Lung (tissue), 11 donors: ENCODE measurements at regions not wholly inside any gene's neighbourhood (a gene's known extent, or its start where the extent isn't known, plus 50 kb on each side); places are given as distances from the start of the nearest gene placed in this dataset.

Experiments used
- ATAC-seq: fragments of 200-7000 bp; cut with Tn5 transposase; one replicate; pipeline ENCODE4 v1.9.1; 2020; ENCODE audit warnings: moderate number of reproducible peaks; ENCODE audit not compliant: insufficient read depth, low FRiP score
- DNase-seq, 3 donors: peaks; one replicate each; pipeline ENCODE4 v3.0.0-alpha.2; 2013 to 2017
- H3K27ac ChIP-seq, 2 donors: one replicate each; pipeline ENCODE4 v1.5.1; 2013; ENCODE audit warnings: mild to moderate bottlenecking in 2 of 2, moderate library complexity in 2 of 2, control low read depth in 1 of 2, inconsistent platforms in 1 of 2, low read depth in 1 of 2, low read length in 1 of 2
- H3K27me3 ChIP-seq, 3 donors: one replicate each; pipeline ENCODE4 v1.5.1; 2013; ENCODE audit warnings: low read length in 2 of 3; ENCODE audit not compliant: control insufficient read depth in 3 of 3, insufficient read depth in 3 of 3
- H3K36me3 ChIP-seq, 4 donors: one replicate each; pipeline ENCODE4 v1.5.1; 2013; ENCODE audit warnings: low read length in 4 of 4, mild to moderate bottlenecking in 1 of 4, moderate library complexity in 1 of 4; ENCODE audit not compliant: control insufficient read depth in 4 of 4, insufficient read depth in 4 of 4
- H3K4me1 ChIP-seq, 5 donors: one replicate each; pipeline ENCODE4 v1.5.1; 2013; ENCODE audit warnings: low read length in 5 of 5, mild to moderate bottlenecking in 2 of 5, moderate library complexity in 1 of 5; ENCODE audit not compliant: control insufficient read depth in 5 of 5, insufficient read depth in 5 of 5
- H3K4me3 ChIP-seq: one replicate; pipeline ENCODE4 v1.5.1; 2013; ENCODE audit warnings: mild to moderate bottlenecking, control low read depth, moderate library complexity
- H3K9ac ChIP-seq, 2 donors: one replicate each; pipeline ENCODE4 v1.5.1; 2013; ENCODE audit warnings: low read length in 2 of 2, control low read depth in 1 of 2; ENCODE audit not compliant: insufficient read depth in 1 of 2
- H3K9me3 ChIP-seq, 4 donors: one replicate each; pipeline ENCODE4 v1.5.1; 2013; ENCODE audit warnings: low read length in 3 of 4, mild to moderate bottlenecking in 1 of 4, moderate library complexity in 1 of 4; ENCODE audit not compliant: control insufficient read depth in 4 of 4, insufficient read depth in 3 of 4
- WGBS, 2 donors: extraction: QIAGEN DNeasy Blood & Tissue Kit; methylation state at CpG; one replicate each; pipeline ENCODE4 v1.1.7; 2013; 5-methylcytosine and 5-hydroxymethylcytosine counted together
- TF ChIP-seq, protein P1 (sequence below): IDR thresholded peaks from 2 replicates; pipeline ENCODE4 v1.5.1; 2012; ENCODE audit warnings: mild to moderate bottlenecking; ENCODE audit errors: control extremely low read depth, extremely low read depth
- donor health status: control.
- donor health status: control.
- donor health status: Bipolar disorder and iron deficiency.
- donor health status: healthy.
- donor health status: DM: yes; HTN: yes; CAD: no.

DNA sequence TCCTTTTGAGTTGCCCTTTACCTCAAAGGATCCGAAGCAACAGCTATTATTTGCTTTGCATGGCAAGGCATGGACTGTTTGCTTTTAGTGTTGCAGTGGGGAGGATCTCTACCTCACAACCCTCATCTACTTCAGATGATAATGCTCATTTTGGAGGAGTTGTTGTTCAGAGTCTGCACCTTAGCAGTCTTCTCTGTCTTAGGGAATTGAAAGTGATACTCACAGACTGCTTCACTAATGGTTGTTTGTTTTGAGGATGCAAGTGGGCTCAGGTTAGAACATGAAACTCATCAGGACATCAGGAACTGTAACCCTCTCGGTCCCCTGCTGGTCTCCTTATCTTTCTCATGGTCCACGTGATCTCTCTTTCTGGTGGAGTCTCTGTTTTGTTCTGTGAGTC, 172.9 kb upstream of the ANKH start:
- ATAC-seq = no peak
- no peak overlapping the region for H3K4me3 ChIP-seq

DNA sequence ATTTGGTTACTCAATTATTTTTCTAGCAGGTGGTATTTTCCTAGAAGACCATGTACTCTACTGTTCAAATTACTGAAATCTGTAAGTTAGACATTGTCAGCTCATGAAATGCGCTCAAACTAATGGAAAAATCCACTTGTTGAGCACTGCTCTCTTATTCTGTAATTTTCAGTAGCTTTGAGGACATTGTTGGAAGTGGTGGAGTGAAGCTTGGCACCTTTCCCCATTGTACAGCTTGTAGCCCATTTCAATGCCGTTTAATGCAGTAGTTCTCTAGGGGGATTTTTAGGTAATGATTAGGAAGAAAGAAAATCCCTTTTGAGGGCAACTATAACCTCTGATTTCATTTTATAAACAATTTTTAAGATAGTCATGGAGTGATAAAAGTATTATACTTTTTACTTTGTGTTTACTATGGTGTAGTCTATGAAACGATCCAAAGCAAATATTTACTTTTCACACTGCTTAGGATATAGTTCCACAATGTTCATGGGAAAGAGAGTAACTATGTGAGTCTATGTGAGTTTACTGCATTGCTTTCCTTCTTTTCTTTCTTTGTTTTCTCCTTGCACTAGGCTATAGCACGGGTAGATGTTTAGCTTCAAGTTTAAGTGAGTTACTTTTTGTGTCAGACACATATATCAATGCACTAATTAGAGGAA, 165.8 kb upstream of the ANKH start:
- Histone ChIP-seq H3K36me3 (no peaks in the 10 kb centered on the region), H3K4me1 (no peaks in the 10 kb centered on the region), H3K27me3 (no peaks in the 10 kb centered on the region), H3K27ac (no peak overlapping the region), H3K9me3 (peaks cover 0 to 8% (median 0%) of the 10 kb centered on the region in 4 donors), H3K4me3 (no peak overlapping the region), H3K9ac (no peak overlapping the region)
- TF ChIP-seq, protein P1, sequence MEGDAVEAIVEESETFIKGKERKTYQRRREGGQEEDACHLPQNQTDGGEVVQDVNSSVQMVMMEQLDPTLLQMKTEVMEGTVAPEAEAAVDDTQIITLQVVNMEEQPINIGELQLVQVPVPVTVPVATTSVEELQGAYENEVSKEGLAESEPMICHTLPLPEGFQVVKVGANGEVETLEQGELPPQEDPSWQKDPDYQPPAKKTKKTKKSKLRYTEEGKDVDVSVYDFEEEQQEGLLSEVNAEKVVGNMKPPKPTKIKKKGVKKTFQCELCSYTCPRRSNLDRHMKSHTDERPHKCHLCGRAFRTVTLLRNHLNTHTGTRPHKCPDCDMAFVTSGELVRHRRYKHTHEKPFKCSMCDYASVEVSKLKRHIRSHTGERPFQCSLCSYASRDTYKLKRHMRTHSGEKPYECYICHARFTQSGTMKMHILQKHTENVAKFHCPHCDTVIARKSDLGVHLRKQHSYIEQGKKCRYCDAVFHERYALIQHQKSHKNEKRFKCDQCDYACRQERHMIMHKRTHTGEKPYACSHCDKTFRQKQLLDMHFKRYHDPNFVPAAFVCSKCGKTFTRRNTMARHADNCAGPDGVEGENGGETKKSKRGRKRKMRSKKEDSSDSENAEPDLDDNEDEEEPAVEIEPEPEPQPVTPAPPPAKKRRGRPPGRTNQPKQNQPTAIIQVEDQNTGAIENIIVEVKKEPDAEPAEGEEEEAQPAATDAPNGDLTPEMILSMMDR = no peak
- ATAC-seq (no peak), DNase-seq (no peak)
- WGBS, 2 donors = 65 to 72% methylated on average over 4 of the region's 4 CpGs

More for the DNA sequence above, 172.9 kb upstream of the ANKH start:
- TF ChIP-seq, protein P1 = no peak
- H3K9me3 ChIP-seq = peaks cover 0 to 3% (median 1%) of the 10 kb centered on the region in 4 donors
- H3K4me1 ChIP-seq = peaks cover 0 to 6% (median 0%) of the 10 kb centered on the region in 5 donors
- H3K27ac ChIP-seq = no peak overlapping the region
- H3K9ac ChIP-seq = no peak overlapping the region
- 73 to 82% methylated on average over 3 of the region's 3 CpGs for WGBS, 2 donors
- no peaks in the 10 kb centered on the region for H3K27me3 ChIP-seq
- no peaks in the 10 kb centered on the region for H3K36me3 ChIP-seq
- no peak for DNase-seq

DNA sequence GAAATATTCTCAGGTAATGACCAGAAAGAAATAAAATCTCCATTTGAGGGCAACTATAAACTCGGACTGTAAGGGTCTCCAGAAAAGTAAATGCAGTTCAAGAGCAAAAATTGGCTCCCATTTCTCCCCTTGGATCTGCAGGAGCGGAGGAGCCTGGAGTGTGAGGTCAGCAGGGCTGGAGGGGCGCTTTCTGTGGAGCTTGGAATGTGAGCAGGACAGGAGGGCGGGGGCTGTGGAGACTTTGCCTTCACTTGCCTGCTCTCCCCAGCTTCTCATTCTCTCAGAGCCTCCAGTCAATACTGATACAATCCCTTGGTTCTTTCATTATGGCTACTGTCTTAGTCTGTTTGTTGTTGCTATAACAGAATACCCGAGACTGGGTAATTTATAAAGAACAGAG, 162.8 kb upstream of the ANKH start:
- H3K27ac ChIP-seq = no peak overlapping the region
- DNase-seq = no peak
- H3K9me3 ChIP-seq = peaks cover 0 to 5% (median 1%) of the 10 kb centered on the region in 4 donors
- no peaks in the 10 kb centered on the region for H3K36me3 ChIP-seq
- H3K4me1 ChIP-seq = peaks cover 0 to 3% (median 0%) of the 10 kb centered on the region in 5 donors
- no peak overlapping the region for H3K4me3 ChIP-seq
- ATAC-seq = no peak
- no peaks in the 10 kb centered on the region for H3K27me3 ChIP-seq
- H3K9ac ChIP-seq = no peak overlapping the region
- WGBS, 2 donors = 86 to 93% methylated on average over 5 of the region's 5 CpGs
- TF ChIP-seq, protein P1 = no peak

DNA sequence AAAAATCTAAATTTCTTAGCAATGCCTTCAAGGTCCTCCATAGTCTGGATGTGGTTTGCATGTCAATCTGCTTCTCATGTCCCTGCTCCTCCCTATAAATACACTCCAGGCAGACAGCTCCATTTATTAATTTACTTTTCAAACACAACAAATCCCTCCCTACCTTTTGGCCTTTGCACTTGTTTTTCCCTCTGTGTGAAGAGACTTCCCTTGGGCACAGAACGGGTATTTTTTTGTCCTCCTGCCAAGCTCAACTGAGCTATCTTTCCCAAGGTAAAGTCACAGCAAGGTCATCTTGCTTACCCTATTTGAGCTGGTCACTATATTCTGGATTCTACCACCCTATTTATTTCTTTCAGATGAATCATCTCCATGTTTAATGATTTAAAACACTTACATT, 159.6 kb upstream of the ANKH start:
- ATAC-seq (no peak), DNase-seq (no peak)
- WGBS, 2 donors = 55 to 78% methylated on average over 1 of the region's 1 CpG

More for the DNA sequence above, 159.6 kb upstream of the ANKH start:
- peaks cover 0 to 5% (median 2%) of the 10 kb centered on the region in 4 donors for H3K9me3 ChIP-seq
- H3K27me3 ChIP-seq = no peaks in the 10 kb centered on the region
- H3K4me3 ChIP-seq = no peak overlapping the region
- peaks cover 0 to 3% (median 0%) of the 10 kb centered on the region in 5 donors for H3K4me1 ChIP-seq
- no peaks in the 10 kb centered on the region for H3K36me3 ChIP-seq
- TF ChIP-seq, protein P1 = no peak
- H3K9ac ChIP-seq = no peak overlapping the region
- H3K27ac ChIP-seq = no peak overlapping the region
